Liver (tissue), 8 donors: ENCODE measurements at regions not wholly inside any gene's neighbourhood (a gene's known extent, or its start where the extent isn't known, plus 50 kb on each side); places are given as distances from the start of the nearest gene placed in this dataset.

ENCODE experiments used
- DNase-seq: peaks from one replicate; pipeline ENCODE4 v3.0.0-alpha.2; 2017; ENCODE audit warnings: low spot score
- H3K27ac ChIP-seq, 2 donors: one replicate each; pipeline ENCODE4 v1.7.0; 2013; ENCODE audit warnings: inconsistent platforms in 2 of 2, low read length in 2 of 2, control low read depth in 1 of 2, low read depth in 1 of 2, mild to moderate bottlenecking in 1 of 2
- H3K27me3 ChIP-seq, 4 donors: one replicate each; pipeline versions ENCODE4 v1.6.1 to v1.7.0; 2013; ENCODE audit warnings: low read length in 3 of 4, inconsistent platforms in 1 of 4, mild to moderate bottlenecking in 1 of 4, moderate library complexity in 1 of 4; ENCODE audit not compliant: control insufficient read depth in 4 of 4, insufficient read depth in 4 of 4
- H3K36me3 ChIP-seq, 4 donors: one replicate each; pipeline versions ENCODE4 v1.6.1 to v1.7.0; 2013; ENCODE audit warnings: low read length in 3 of 4, mild to moderate bottlenecking in 3 of 4, low read depth in 1 of 4, moderate library complexity in 1 of 4; ENCODE audit not compliant: control insufficient read depth in 4 of 4, insufficient read depth in 3 of 4
- H3K4me1 ChIP-seq, 4 donors: one replicate each; pipeline versions ENCODE4 v1.6.1 to v1.7.0; 2013; ENCODE audit warnings: low read length in 3 of 4, mild to moderate bottlenecking in 3 of 4, moderate library complexity in 1 of 4; ENCODE audit not compliant: control insufficient read depth in 4 of 4, insufficient read depth in 4 of 4
- H3K4me3 ChIP-seq, 3 donors: one replicate each; pipeline versions ENCODE4 v1.6.1 to v1.7.0; 2013; ENCODE audit warnings: low read length in 3 of 3, control low read depth in 1 of 3, low read depth in 1 of 3, mild to moderate bottlenecking in 1 of 3
- H3K9ac ChIP-seq, 2 donors: one replicate each; pipeline ENCODE4 v1.7.0; 2013; ENCODE audit warnings: low read length in 2 of 2, mild to moderate bottlenecking in 2 of 2, moderate library complexity in 2 of 2, control low read depth in 1 of 2, low read depth in 1 of 2
- H3K9me3 ChIP-seq, 4 donors: one replicate each; pipeline versions ENCODE4 v1.6.1 to v1.7.0; 2013; ENCODE audit warnings: low read length in 3 of 4; ENCODE audit not compliant: control insufficient read depth in 4 of 4
- CTCF ChIP-seq: fragments of 150-350 bp; IDR thresholded peaks from 2 replicates; pipeline ENCODE4 v1.5.1; 2017; ENCODE audit warnings: improper control_type of control experiment, low read depth, low read length; ENCODE audit not compliant: missing input control
- EGR1 ChIP-seq, 2 donors: IDR thresholded peaks; 2 replicates each; pipeline ENCODE4 v1.6.1; 2016 to 2018; ENCODE audit warnings: antibody characterized with exemption in 2 of 2, low read depth in 2 of 2
- FOXA1 ChIP-seq: IDR thresholded peaks from 2 replicates; pipeline ENCODE4 v1.6.1; 2016; ENCODE audit warnings: antibody characterized with exemption
- FOXA2 ChIP-seq: IDR thresholded peaks from 2 replicates; pipeline ENCODE4 v1.6.1; 2016; ENCODE audit warnings: antibody characterized with exemption
- GABPA ChIP-seq, 2 donors: IDR thresholded peaks in 1 of 2; conservative IDR thresholded peaks in 1 of 2; 2 replicates each; pipeline ENCODE4 v1.6.1; 2016; ENCODE audit warnings: antibody characterized with exemption in 2 of 2, mild to moderate bottlenecking in 1 of 2, moderate library complexity in 1 of 2
- HNF4A ChIP-seq, 2 donors: conservative IDR thresholded peaks; 2 replicates each; pipeline ENCODE4 v1.6.1; 2016; ENCODE audit warnings: antibody characterized with exemption in 2 of 2, mild to moderate bottlenecking in 2 of 2
- JUND ChIP-seq, 2 donors: IDR thresholded peaks; 2 replicates each; pipeline ENCODE4 v1.6.1; 2016; ENCODE audit warnings: antibody characterized with exemption in 2 of 2
- NR2F2 ChIP-seq: IDR thresholded peaks from 2 replicates; pipeline ENCODE4 v1.6.1; 2016; ENCODE audit warnings: antibody characterized with exemption
- RAD21 ChIP-seq, 2 donors: IDR thresholded peaks; 2 replicates each; pipeline ENCODE4 v1.6.1; 2016; ENCODE audit warnings: antibody characterized with exemption in 2 of 2, mild to moderate bottlenecking in 2 of 2
- REST ChIP-seq: IDR thresholded peaks from 2 replicates; pipeline ENCODE4 v1.6.1; 2016; ENCODE audit warnings: antibody characterized with exemption, mild to moderate bottlenecking
- RXRA ChIP-seq, 2 donors: IDR thresholded peaks; 2 replicates each; pipeline ENCODE4 v1.6.1; 2017 to 2018; ENCODE audit warnings: antibody characterized with exemption in 2 of 2, mild to moderate bottlenecking in 1 of 2
- SP1 ChIP-seq: IDR thresholded peaks from 2 replicates; pipeline ENCODE4 v1.6.1; 2018; ENCODE audit warnings: antibody characterized with exemption, mild to moderate bottlenecking
- TAF1 ChIP-seq: conservative IDR thresholded peaks from 2 replicates; pipeline ENCODE4 v1.6.1; 2016; ENCODE audit warnings: antibody characterized with exemption, mild to moderate bottlenecking
- YY1 ChIP-seq: IDR thresholded peaks from 2 replicates; pipeline ENCODE4 v1.6.1; 2016; ENCODE audit warnings: antibody characterized with exemption, mild to moderate bottlenecking
- ZBTB33 ChIP-seq: IDR thresholded peaks from 2 replicates; pipeline ENCODE4 v1.6.1; 2016; ENCODE audit warnings: antibody characterized with exemption
- WGBS: extraction: QIAGEN DNeasy Blood & Tissue Kit; methylation state at CpG from one replicate; pipeline ENCODE4 v1.1.7; 2013; 5-methylcytosine and 5-hydroxymethylcytosine counted together
- TF ChIP-seq, protein P1 (sequence below): IDR thresholded peaks from 2 replicates; pipeline ENCODE4 v1.6.1; 2016; ENCODE audit warnings: antibody characterized with exemption
- TF ChIP-seq, protein P2 (sequence below): IDR thresholded peaks from 2 replicates; pipeline ENCODE4 v1.6.1; 2016; ENCODE audit warnings: antibody characterized with exemption
- donor health status: healthy.
- donor health status: healthy.
- donor health status: healthy.
- donor health status: healthy.
- donor health status: healthy.

DNA sequence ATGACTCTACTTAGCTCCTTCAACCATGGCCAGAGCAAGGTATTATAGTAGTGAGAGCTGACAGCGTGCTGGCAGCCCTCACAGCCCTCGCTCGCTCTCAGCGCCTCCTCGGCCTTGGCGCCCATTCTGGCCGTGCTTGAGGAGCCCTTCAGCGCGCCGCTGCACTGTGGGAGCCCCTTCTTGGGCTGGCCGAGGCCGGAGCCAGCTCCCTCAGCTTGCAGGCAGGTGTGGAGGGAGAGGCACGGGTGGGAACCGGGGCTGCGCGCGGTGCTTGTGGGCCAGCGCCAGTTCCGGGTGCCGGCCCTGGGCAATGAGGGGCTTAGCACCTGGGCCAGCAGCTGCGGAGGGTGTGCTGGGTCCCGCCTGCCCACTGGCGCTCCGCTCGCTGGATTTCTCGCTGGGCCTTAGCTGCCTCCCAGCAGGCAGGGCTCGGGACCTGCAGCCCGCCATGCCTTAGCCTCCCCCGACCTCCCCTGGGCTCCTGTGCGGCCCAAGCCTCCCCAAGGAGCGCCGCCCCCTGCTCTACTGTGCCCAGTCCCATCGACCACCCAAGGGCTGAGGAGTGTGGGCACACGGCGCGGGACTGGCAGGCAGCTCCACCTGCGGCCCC lies 63.1 kb downstream of the SPATA19 start:
- no peaks in the 10 kb centered on the region for H3K4me1 ChIP-seq
- peaks cover 0 to 6% (median under 1%) of the 10 kb centered on the region in 4 donors for H3K9me3 ChIP-seq
- 86% methylated on average over 37 of the region's 37 CpGs for WGBS
- no peak overlapping the region for H3K9ac ChIP-seq
- TF ChIP-seq CTCF, result no peak
- no peak for TF ChIP-seq NR2F2
- no peak for TF ChIP-seq TAF1
- TF ChIP-seq, protein P1, sequence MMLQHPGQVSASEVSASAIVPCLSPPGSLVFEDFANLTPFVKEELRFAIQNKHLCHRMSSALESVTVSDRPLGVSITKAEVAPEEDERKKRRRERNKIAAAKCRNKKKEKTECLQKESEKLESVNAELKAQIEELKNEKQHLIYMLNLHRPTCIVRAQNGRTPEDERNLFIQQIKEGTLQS, result no peak
- TF ChIP-seq SP1, result no peak
- no peak for TF ChIP-seq REST
- no peak for TF ChIP-seq RAD21 (IDR thresholded peaks at IDR 0.05)
- no peak for TF ChIP-seq FOXA2
- no peak for TF ChIP-seq ZBTB33
- no peak for TF ChIP-seq EGR1 (IDR thresholded peaks at IDR 0.05; ENCODE audit: low read depth in 2 of 2)
- no peak for TF ChIP-seq RXRA (IDR thresholded peaks at IDR 0.05)
- no peaks in the 10 kb centered on the region for H3K36me3 ChIP-seq
- DNase-seq, result no peak
- no peak overlapping the region for H3K4me3 ChIP-seq
- H3K27ac ChIP-seq, result no peak overlapping the region
- peaks cover 0 to 3% (median 0%) of the 10 kb centered on the region in 4 donors for H3K27me3 ChIP-seq

DNA sequence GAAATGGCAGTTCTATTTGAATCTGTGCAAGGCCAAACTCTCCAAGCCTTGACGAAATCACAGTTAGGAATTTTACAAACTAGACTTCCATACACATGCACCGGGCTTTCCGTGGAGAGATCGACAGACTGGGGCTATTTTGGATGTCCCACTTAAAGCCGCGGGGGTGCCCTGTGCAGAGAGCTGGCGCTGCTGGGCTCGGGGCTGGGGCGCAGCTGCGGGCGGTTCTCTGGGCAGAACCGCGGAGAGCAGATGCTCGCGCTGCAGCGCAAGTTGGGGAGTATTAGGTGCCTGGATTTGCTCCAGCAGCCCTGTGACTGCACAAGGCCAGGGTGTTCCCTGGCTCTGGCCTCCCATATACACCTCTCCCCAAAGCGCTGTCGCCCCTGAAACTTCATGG lies 67.2 kb downstream of the SPATA19 start:
- no peak for DNase-seq
- WGBS, result 34% methylated on average over 18 of the region's 18 CpGs
- no peak for TF ChIP-seq FOXA2
- no peak for TF ChIP-seq FOXA1
- TF ChIP-seq NR2F2, result no peak
- TF ChIP-seq JUND (IDR thresholded peaks at IDR 0.05), result no peak
- TF ChIP-seq YY1, result no peak
- no peak for TF ChIP-seq SP1
- TF ChIP-seq EGR1 (IDR thresholded peaks at IDR 0.05; ENCODE audit: low read depth in 2 of 2), result no peak
- TF ChIP-seq, protein P2, sequence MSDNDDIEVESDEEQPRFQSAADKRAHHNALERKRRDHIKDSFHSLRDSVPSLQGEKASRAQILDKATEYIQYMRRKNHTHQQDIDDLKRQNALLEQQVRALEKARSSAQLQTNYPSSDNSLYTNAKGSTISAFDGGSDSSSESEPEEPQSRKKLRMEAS, result no peak
- TF ChIP-seq, protein P1, result no peak
- no peak for TF ChIP-seq CTCF
- TF ChIP-seq RAD21 (IDR thresholded peaks at IDR 0.05), result no peak
- no peak for TF ChIP-seq RXRA (IDR thresholded peaks at IDR 0.05)
- TF ChIP-seq GABPA (IDR thresholded peaks at IDR 0.05 in 1 of 2, conservative IDR thresholded peaks at IDR 0.05 in 1 of 2), result no peak
- TF ChIP-seq HNF4A (conservative IDR thresholded peaks at IDR 0.05), result no peak
- no peak for TF ChIP-seq TAF1

More for the DNA sequence above, 67.2 kb downstream of the SPATA19 start:
- no peak overlapping the region for H3K9ac ChIP-seq
- H3K4me1 ChIP-seq, result no peaks in the 10 kb centered on the region
- no peak overlapping the region for H3K27ac ChIP-seq
- H3K36me3 ChIP-seq, result no peaks in the 10 kb centered on the region
- peaks cover 0 to 10% (median under 1%) of the 10 kb centered on the region in 4 donors for H3K9me3 ChIP-seq
- H3K4me3 ChIP-seq, result no peak overlapping the region
- peaks cover 0 to 3% (median 0%) of the 10 kb centered on the region in 4 donors for H3K27me3 ChIP-seq
